Activated naive CD4-positive, alpha-beta T cell treated with anti-CD3 and anti-CD28 coated beads for 36 hours (primary cell): ENCODE measurements at regions not wholly inside any gene's neighbourhood (a gene's known extent, or its start where the extent isn't known, plus 50 kb on each side); places are given as distances from the start of the nearest gene placed in this dataset.

Experiments used
- CTCF ChIA-PET: fragments of 350-600 bp; sonication (Branson Sonifier 250); formaldehyde crosslinking; loops from one replicate; lab custom pipeline; 2021; ENCODE audit warnings: antibody characterized with exemption; lab: Charles Lee
- DNase-seq: peaks from one replicate; pipeline ENCODE4 v3.0.0-alpha.2; 2020
- H3K27ac Mint-ChIP-seq: one replicate; pipeline ENCODE4 v1.8.0; 2021; ENCODE audit warnings: mild to moderate bottlenecking, mixed read lengths
- H3K27me3 Mint-ChIP-seq: one replicate; pipeline ENCODE4 v1.8.0; 2021; ENCODE audit warnings: low read depth, mixed read lengths
- H3K36me3 Mint-ChIP-seq: one replicate; pipeline ENCODE4 v1.8.0; 2021; ENCODE audit warnings: low read depth, mixed read lengths
- H3K4me1 Mint-ChIP-seq: one replicate; pipeline ENCODE4 v1.8.0; 2021; ENCODE audit warnings: low read depth, mixed read lengths
- H3K4me3 Mint-ChIP-seq: one replicate; pipeline ENCODE4 v1.8.0; 2021; ENCODE audit warnings: mild to moderate bottlenecking, moderate library complexity, mixed read lengths
- H3K9me3 Mint-ChIP-seq: one replicate; pipeline ENCODE4 v1.8.0; 2021; ENCODE audit warnings: mixed read lengths
- intact Hi-C: fragments of 100-400 bp; cut with micrococcal nuclease; formaldehyde crosslinking; loops from one replicate; pipeline ENCODE4 v1.15.1; 2023

DNA sequence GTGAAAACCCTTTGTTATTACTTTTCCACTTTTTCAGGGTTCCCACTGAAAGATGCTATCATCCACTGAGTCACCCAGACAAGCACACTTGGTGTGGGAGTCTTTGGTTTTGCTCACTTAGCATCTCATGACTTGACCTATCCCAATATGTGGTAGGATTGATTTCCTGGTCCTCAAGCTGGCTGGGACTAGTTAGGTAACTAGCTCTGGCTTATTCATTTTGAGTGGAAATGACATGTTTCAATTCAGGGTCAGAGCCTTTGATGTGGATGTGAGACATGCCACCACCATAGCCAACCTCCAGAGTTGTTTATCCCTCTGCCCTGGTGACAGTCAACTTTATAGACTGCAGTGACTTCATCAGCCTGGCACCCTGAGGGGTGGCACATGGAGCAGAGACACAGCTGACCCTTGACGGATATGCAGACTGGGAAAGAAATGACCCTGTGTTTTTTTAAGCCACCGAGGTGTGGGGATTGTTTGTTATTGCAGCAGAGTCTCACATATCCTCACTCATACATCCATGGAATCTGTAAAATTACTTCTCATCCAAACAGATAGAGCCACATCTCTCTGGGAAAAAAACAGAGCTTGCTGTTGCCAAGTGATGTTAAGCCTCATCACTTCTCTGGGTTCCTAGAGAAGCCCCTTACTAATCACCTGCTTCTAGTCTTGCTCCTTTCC lies 699.9 kb downstream of the MATN1 start:
- intact Hi-C loops = no loop called here
- H3K27me3 Mint-ChIP-seq = peaks cover 14% of the 10 kb centered on the region
- H3K4me1 Mint-ChIP-seq = no peaks in the 10 kb centered on the region
- no peak overlapping the region for H3K4me3 Mint-ChIP-seq
- CTCF ChIA-PET = no interaction called here
- DNase-seq = no peak
- no peaks in the 10 kb centered on the region for H3K36me3 Mint-ChIP-seq
- H3K27ac Mint-ChIP-seq = no peak overlapping the region
- H3K9me3 Mint-ChIP-seq = no peaks in the 10 kb centered on the region

DNA sequence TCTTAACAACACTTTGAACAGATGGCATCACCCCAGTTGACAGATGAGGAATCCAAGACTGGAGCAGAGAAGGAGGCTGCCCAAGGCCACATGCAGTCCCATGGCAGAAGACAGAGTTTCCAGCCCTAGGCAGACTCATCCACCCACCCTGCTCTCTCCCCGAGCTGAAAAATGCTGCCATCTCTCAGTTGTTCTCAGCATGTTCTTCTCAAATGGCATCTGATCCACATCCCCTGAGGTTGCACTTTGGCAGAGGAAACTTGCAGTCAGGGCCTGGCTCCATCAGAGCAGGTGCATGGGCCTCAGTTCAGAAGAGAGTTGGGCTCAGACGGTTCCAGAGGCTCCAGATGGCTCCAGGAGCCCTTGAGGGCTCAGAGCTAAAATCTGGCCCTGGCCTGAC lies 709.4 kb downstream of the MATN1 start:
- H3K9me3 Mint-ChIP-seq = no peaks in the 10 kb centered on the region
- H3K27ac Mint-ChIP-seq = no peak overlapping the region
- no peak for DNase-seq
- CTCF ChIA-PET = no interaction called here
- H3K27me3 Mint-ChIP-seq = peaks cover 2% of the 10 kb centered on the region
- H3K4me1 Mint-ChIP-seq = no peaks in the 10 kb centered on the region
- H3K4me3 Mint-ChIP-seq = no peak overlapping the region
- intact Hi-C loops = no loop called here
- no peaks in the 10 kb centered on the region for H3K36me3 Mint-ChIP-seq

DNA sequence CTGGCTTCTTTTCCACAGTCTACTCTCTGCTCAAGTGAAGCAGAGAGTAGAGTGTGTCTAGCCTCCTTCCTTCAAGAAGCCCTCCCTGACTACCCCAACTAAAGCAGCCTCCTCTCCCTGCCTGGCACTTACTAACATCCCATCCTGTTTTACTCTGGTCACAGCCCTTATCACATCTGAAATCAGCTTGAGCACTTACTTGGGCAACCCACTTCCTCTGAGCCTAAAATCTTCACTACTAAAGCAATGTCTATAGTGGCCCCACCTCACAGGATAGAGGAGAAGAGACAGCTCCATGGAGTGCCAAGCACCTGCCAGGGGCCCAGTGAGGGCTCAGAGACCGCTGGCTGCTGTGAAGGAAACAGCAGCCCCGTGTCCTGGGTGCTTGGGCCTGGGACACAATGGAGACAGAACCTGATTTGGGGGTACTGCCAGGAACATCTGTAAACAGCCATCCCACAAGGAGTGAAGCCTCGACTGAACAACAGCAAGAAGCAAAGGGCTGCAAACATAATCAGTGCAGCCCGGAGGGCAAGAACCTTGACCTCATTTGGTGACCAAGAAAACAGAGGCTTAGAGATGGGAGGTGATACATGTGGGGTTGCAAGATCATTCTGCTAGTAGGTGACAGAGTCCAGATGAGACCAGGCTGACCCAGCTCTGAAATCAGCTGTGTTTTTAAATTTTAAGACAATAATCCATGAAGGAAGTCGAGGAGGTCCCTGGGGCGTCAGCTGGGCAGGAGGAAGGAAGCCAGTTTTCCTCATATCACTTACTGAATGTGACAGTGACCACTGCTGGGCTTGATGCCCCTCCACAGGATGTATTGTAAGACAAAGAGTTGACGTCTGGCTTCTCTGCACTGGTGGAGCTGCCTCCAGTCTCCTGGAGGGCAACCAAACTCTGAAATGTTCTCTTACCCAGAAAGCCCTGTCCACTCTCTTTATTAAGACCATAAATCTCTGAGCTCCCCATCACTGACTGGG lies 710.6 kb downstream of the MATN1 start:
- Mint-ChIP-seq H3K27ac (no peak overlapping the region), H3K4me1 (no peaks in the 10 kb centered on the region), H3K9me3 (no peaks in the 10 kb centered on the region), H3K36me3 (no peaks in the 10 kb centered on the region), H3K4me3 (no peak overlapping the region), H3K27me3 (peaks cover 7% of the 10 kb centered on the region)
- intact Hi-C loops = no loop called here
- CTCF ChIA-PET = no interaction called here
- no peak for DNase-seq

DNA sequence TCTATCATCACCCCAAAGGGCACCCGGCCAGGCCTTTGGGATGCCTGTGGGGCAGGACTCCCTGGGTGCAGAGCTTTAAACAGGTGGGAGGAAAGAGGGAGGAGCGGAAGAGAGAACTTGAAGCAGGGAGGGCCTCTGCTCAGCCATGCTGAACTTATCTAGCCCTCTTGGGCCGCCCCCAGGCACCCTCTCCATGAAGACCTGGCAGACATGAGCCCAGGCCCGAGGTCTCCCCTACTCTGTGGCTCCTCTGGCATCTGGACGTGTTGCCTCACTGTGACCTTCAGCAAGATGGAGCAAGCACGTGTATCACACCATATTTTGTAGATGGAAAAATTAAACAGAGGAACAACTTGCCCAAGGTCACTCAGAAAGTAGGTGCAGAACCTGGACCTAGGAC lies 711.4 kb downstream of the MATN1 start:
- no peaks in the 10 kb centered on the region for H3K36me3 Mint-ChIP-seq

DNA sequence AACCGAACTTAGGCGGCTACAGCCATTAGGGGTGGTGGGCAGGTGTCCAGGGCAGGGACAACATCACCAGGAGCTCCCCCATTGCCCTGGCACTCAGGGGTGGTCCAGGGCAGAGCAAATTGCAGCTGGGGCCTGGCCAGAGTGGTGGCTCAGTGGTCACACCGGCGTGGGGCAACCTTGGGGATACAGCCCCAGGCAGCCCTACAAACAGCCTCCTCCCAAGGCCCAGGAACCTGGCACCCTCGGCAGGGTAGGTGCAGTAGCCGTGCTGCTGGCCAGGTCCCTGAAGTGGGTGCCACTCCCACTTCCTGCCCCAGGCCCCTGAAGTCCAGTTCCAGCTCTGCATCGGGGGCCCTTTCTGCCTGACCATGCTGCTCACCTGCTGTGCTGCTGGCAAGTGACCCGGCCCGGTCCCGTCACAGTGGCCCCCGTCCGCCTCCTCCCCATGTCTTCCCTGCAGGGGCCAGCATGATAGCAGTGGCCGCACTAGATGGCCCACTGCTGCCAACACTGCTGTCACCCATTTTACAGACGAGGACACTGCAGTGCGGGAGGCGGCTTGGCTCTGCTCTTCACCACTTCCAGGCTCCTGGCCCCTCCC lies 712.8 kb downstream of the MATN1 start:
- Mint-ChIP-seq H3K9me3 (no peaks in the 10 kb centered on the region), H3K27ac (no peak overlapping the region), H3K36me3 (no peaks in the 10 kb centered on the region), H3K4me3 (no peak overlapping the region), H3K27me3 (peaks cover 7% of the 10 kb centered on the region), H3K4me1 (no peaks in the 10 kb centered on the region)
- no peak for DNase-seq
- CTCF ChIA-PET = no interaction called here
- intact Hi-C loops = no loop called here

More for the DNA sequence above, 711.4 kb downstream of the MATN1 start:
- no peaks in the 10 kb centered on the region for H3K4me1 Mint-ChIP-seq
- CTCF ChIA-PET = no interaction called here
- intact Hi-C loops = no loop called here
- no peak overlapping the region for H3K27ac Mint-ChIP-seq
- H3K9me3 Mint-ChIP-seq = no peaks in the 10 kb centered on the region
- DNase-seq = no peak
- H3K4me3 Mint-ChIP-seq = no peak overlapping the region
- peaks cover 7% of the 10 kb centered on the region for H3K27me3 Mint-ChIP-seq

DNA sequence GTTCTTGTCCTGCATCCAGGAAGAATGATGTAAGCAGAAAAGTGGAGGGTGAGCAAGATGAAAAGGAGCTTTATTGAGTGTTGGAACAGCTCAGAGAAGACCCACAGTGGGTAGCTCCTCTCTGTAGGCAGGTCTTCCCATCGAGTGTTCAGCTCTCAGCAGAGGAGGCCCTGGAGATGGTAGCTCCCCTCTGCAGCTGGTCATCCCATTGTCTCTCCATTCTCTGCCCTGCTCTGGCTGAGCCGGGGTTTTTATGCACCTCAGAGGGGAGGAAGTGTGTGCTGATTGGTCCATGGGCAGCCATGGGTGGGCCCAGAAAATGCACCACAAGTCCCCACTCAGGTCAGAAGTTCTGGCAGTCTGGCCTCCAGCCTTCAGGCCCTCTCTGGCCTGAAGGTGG lies 713.7 kb downstream of the MATN1 start:
- intact Hi-C loops = no loop called here
- no peak overlapping the region for H3K27ac Mint-ChIP-seq
- no peaks in the 10 kb centered on the region for H3K4me1 Mint-ChIP-seq
- H3K9me3 Mint-ChIP-seq = no peaks in the 10 kb centered on the region
- CTCF ChIA-PET = no interaction called here
- no peak for DNase-seq
- no peak overlapping the region for H3K4me3 Mint-ChIP-seq
- H3K27me3 Mint-ChIP-seq = peaks cover 7% of the 10 kb centered on the region
- no peaks in the 10 kb centered on the region for H3K36me3 Mint-ChIP-seq

DNA sequence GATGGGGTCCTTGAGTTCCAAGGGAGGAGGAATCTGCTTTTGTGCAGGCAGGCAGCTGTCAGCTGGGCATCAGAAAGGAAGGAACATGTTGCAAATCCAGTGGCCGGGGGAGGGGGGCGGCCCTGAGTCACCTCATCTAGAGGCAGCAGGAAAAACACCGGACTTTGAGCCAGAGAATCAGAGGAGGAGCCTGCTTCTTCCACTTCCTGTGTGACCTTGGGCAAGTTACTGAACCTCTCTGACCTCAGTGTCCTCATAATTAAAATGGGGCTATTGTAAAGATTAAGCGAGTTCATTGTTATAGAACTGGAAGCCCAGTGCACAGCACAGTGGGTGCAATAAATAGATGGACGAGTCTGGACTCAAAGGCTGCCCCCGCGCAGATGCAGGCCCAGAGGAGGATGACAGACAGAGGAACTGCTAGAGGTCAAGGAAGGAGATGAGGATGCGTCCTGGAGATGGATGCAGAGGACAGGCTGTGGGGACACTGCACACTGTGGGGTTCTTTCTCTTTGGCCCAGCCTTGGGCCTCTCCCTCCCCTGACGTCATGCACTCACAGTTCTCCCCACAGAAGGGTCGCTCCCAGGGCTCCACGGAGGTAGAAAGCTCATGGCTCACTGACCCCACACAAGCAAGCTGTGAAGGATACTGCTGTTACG lies 714.3 kb downstream of the MATN1 start:
- no peak overlapping the region for H3K27ac Mint-ChIP-seq
- no peaks in the 10 kb centered on the region for H3K4me1 Mint-ChIP-seq
- peaks cover 7% of the 10 kb centered on the region for H3K27me3 Mint-ChIP-seq
- DNase-seq = no peak
- no peaks in the 10 kb centered on the region for H3K9me3 Mint-ChIP-seq
- no peak overlapping the region for H3K4me3 Mint-ChIP-seq
- intact Hi-C loops = no loop called here
- CTCF ChIA-PET = no interaction called here
- no peaks in the 10 kb centered on the region for H3K36me3 Mint-ChIP-seq

DNA sequence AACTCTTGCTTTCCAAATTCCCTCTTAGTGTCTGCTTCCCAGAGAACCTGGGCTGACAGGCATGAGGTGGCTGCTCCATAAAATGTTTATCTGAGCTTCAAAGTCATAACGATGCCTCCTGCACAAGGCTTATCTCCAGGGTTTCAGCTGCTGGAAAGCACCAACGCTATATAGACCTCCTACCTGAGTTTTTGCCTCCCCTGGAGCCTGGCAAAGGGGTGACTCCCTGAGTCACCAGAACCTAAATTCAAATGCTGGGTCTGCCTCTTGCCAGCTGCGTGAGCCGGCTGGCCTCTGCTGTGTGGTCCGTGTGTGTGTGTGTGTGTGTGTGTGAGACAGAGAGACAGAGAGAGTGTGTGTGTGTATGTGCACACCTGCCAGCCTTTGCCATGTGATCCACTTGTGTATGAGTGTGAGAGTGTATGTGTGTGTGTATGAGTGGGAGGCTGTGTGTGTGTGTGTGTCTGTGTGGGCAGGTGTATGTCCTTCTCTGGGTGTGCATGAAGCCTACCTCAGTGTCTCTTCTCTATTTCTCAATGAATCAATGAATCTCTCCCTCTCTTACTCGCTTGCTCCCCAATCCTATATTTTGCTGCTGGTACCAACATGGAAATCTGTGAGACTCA lies 714.9 kb downstream of the MATN1 start:
- intact Hi-C loops = no loop called here
- no peak for DNase-seq
- CTCF ChIA-PET = no interaction called here
- Mint-ChIP-seq H3K4me3 (no peak overlapping the region), H3K36me3 (no peaks in the 10 kb centered on the region), H3K4me1 (no peaks in the 10 kb centered on the region), H3K9me3 (no peaks in the 10 kb centered on the region), H3K27ac (no peak overlapping the region), H3K27me3 (peaks cover 7% of the 10 kb centered on the region)

DNA sequence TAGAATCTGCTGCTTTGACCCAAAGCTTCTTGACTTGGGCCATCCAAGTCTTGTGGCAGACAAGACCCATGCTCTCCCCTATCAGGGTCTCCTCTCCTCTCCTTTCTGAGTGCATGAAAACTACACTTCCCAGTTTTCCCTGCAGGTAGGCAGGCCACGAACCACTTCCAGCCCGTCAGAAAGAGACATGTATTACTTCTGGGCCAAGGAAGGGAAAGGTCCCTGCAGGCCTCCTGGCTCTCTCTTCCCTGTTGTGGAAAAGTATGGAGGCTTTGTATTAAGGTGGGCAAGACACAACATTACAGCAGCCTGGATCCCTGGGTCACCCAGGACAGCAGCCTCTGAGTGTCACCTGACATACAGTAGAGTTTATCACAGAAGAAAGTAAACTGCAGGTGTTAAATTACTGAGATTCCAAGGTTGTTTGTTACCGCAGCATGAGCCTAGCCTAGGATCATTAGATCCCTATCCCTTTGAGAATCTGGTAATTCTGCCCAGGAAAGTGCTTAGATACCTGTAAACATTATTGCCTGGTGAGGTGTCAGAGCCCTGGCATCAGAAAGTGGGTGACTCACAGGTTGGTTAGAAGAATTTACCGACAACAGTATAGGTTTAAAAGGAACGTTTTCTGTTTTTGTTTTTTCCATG lies 717.3 kb downstream of the MATN1 start:
- no peaks in the 10 kb centered on the region for H3K36me3 Mint-ChIP-seq
- intact Hi-C loops = no loop called here
- peaks cover 7% of the 10 kb centered on the region for H3K27me3 Mint-ChIP-seq
- CTCF ChIA-PET = no interaction called here
- H3K4me1 Mint-ChIP-seq = no peaks in the 10 kb centered on the region
- no peaks in the 10 kb centered on the region for H3K9me3 Mint-ChIP-seq
- no peak overlapping the region for H3K4me3 Mint-ChIP-seq
- no peak for DNase-seq
- H3K27ac Mint-ChIP-seq = no peak overlapping the region

DNA sequence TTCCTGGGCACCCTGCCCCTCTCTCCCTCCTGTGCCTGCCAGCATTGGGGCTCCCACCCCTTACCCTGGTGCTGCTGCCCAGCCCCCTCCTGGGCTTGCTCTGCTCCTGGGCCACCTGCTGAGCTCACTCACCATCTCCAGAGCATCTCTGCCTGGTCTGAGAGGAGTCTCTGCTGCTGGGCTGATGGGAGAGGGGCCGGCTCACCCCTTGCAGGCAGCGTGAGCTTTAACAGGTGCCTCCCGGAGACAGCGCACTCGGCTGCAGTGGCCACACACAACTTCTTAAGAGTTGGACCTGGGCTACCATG lies 721.7 kb downstream of the MATN1 start:
- Mint-ChIP-seq H3K4me1 (no peaks in the 10 kb centered on the region), H3K36me3 (no peaks in the 10 kb centered on the region), H3K9me3 (no peaks in the 10 kb centered on the region), H3K27ac (no peak overlapping the region), H3K4me3 (no peak overlapping the region), H3K27me3 (no peaks in the 10 kb centered on the region)
- CTCF ChIA-PET = no interaction called here
- intact Hi-C loops = no loop called here
- DNase-seq = no peak

DNA sequence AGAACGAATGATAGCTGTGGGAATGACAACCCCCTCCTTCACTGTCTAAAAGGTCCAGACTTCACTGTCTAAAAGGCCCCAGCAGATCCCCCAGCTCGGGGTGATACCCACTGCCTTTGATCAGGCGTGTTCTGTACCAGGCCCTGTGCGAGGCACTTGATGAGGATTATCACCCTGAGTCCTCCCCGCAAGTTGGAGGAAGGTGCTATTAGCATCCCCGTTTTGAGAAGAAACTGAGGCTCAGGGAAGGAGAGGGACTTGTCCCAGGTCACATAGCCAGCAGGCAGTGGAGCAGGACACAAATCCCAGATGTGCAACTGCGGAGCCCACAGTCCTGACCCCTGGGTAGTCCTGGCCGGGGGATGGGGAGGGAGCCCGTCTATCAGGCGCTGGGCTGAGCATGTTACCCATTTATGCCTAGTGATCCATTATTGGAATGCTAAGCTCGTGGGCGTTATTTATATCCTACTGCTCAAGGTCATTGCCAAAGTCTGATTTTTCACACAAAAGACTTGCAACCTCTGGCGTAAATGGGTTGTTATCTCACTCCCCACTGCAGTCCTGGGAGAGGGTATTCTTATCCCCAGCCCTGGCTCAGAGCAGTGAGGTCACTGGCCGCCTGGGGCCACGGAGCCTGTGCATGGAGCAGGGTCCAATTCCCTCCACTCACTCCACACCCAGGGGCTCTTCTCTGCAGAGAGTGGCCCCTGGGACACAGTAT lies 722.2 kb downstream of the MATN1 start:
- CTCF ChIA-PET = no interaction called here
- Mint-ChIP-seq H3K27ac (no peak overlapping the region), H3K36me3 (no peaks in the 10 kb centered on the region), H3K27me3 (no peaks in the 10 kb centered on the region), H3K9me3 (no peaks in the 10 kb centered on the region), H3K4me1 (no peaks in the 10 kb centered on the region), H3K4me3 (no peak overlapping the region)
- intact Hi-C loops = no loop called here
- no peak for DNase-seq
